ENCODE measurements at regions not wholly inside any gene's neighbourhood (a gene's known extent, or its start where the extent isn't known, plus 50 kb on each side); places are given as distances from the start of the nearest gene placed in this dataset.

DNA sequence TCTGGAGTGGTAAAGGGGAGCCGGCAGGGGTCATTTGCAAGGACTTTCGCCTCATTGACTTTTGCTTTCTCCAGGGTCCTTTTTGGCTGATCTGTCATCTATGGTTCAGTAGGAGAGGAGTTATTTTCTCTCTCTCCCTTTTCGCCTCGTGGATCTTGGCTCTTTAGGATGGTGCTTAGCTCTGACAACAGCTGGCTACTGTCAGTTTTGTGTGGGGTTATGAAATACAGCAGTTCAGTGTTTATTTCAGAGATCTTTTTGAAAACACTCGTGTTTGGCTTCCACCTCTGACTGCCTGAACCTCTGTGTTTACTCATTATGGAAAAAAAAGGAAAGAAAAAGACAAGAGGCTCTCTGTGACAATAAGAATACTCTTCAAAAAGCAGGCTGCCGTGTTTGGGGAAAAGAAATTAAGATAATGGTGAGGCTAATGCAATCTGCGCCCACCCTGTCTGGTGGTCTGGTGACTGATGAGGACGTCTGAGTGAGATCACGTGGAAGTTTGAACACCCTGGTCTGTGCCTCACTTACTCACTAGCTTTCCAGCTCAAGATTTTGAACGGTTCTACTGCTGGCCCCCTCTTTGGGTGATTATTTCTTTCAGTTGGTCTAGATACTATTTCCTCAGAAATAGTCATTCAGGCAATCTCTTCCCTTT, 567.7 kb downstream of the CAAP1 start:
- Histone ChIP-seq H3K36me3 (ENCODE audit: insufficient read depth, low read length) (no peaks in the 10 kb centered on the region), H2AFZ (ENCODE audit: low read length) (no peak overlapping the region; the same call in 1 of the 2 replicates), H4K20me1 (ENCODE audit: insufficient read depth, low read length, poor library complexity, severe bottlenecking) (no peaks in the 10 kb centered on the region), H3K4me3 (ENCODE audit: low read length, poor library complexity, severe bottlenecking) (no peak overlapping the region), H3K9me3 (ENCODE audit: insufficient read depth, low read depth, low read length) (no peaks in the 10 kb centered on the region), H3K4me2 (ENCODE audit: low read depth, low read length, poor library complexity, severe bottlenecking) (no peak overlapping the region), H3K9me2 (replicated peaks; ENCODE audit: low read depth, low read length) (no peaks in the 10 kb centered on the region), H3K4me1 (ENCODE audit: insufficient read depth, low read length, poor library complexity, severe bottlenecking) (no peaks in the 10 kb centered on the region), H3F3A (ENCODE audit: low read depth) (no peaks in the 10 kb centered on the region), H3K79me2 (ENCODE audit: insufficient read depth, low read length) (no peaks in the 10 kb centered on the region), H3K27me3 (ENCODE audit: insufficient read depth, low read length, poor library complexity, severe bottlenecking) (no peaks in the 10 kb centered on the region), H3K9ac (ENCODE audit: low read depth, low read length, poor library complexity, severe bottlenecking) (no peak overlapping the region)
- no peak for TF ChIP-seq EZH2phosphoT487 (IDR thresholded peaks at IDR 0.05; ENCODE audit: borderline replicate concordance)
- TF ChIP-seq, protein P1, sequence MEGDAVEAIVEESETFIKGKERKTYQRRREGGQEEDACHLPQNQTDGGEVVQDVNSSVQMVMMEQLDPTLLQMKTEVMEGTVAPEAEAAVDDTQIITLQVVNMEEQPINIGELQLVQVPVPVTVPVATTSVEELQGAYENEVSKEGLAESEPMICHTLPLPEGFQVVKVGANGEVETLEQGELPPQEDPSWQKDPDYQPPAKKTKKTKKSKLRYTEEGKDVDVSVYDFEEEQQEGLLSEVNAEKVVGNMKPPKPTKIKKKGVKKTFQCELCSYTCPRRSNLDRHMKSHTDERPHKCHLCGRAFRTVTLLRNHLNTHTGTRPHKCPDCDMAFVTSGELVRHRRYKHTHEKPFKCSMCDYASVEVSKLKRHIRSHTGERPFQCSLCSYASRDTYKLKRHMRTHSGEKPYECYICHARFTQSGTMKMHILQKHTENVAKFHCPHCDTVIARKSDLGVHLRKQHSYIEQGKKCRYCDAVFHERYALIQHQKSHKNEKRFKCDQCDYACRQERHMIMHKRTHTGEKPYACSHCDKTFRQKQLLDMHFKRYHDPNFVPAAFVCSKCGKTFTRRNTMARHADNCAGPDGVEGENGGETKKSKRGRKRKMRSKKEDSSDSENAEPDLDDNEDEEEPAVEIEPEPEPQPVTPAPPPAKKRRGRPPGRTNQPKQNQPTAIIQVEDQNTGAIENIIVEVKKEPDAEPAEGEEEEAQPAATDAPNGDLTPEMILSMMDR (conservative IDR thresholded peaks at IDR 0.05; ENCODE audit: low read length): no peak

DNA sequence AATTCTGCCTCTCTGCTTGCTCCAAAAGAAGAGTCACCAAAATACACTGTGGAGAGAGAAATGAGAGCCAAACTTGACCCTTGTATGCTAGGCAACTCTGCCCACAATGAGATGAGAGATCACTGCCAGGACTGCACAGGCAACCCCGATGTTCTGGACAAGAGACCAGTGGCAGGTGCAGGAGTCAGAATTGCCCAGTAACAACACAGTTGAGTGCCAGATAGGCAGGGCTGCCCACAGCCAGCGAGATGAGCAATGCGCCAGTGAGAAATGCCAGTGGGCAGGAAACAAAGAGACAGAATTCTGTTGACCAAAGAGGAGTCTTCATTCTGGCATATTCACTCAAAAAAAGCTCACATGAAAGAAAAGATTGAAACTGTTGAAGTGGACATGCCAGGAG, 570.7 kb downstream of the CAAP1 start:
- Histone ChIP-seq H3K4me1 (ENCODE audit: insufficient read depth, low read length, poor library complexity, severe bottlenecking) (no peaks in the 10 kb centered on the region), H3K4me2 (ENCODE audit: low read depth, low read length, poor library complexity, severe bottlenecking) (no peak overlapping the region), H3K27me3 (ENCODE audit: insufficient read depth, low read length, poor library complexity, severe bottlenecking) (no peaks in the 10 kb centered on the region), H2AFZ (ENCODE audit: low read length) (no peak overlapping the region), H3K79me2 (ENCODE audit: insufficient read depth, low read length) (no peaks in the 10 kb centered on the region), H3K9me2 (replicated peaks; ENCODE audit: low read depth, low read length) (no peaks in the 10 kb centered on the region), H3F3A (ENCODE audit: low read depth) (no peaks in the 10 kb centered on the region), H3K9me3 (ENCODE audit: insufficient read depth, low read depth, low read length) (no peaks in the 10 kb centered on the region), H3K9ac (ENCODE audit: low read depth, low read length, poor library complexity, severe bottlenecking) (no peak overlapping the region), H3K36me3 (ENCODE audit: insufficient read depth, low read length) (no peaks in the 10 kb centered on the region), H4K20me1 (ENCODE audit: insufficient read depth, low read length, poor library complexity, severe bottlenecking) (no peaks in the 10 kb centered on the region), H3K4me3 (ENCODE audit: low read length, poor library complexity, severe bottlenecking) (no peak overlapping the region)
- TF ChIP-seq EZH2phosphoT487 (IDR thresholded peaks at IDR 0.05; ENCODE audit: borderline replicate concordance): no peak
- TF ChIP-seq, protein P1 (conservative IDR thresholded peaks at IDR 0.05; ENCODE audit: low read length): no peak

DNA sequence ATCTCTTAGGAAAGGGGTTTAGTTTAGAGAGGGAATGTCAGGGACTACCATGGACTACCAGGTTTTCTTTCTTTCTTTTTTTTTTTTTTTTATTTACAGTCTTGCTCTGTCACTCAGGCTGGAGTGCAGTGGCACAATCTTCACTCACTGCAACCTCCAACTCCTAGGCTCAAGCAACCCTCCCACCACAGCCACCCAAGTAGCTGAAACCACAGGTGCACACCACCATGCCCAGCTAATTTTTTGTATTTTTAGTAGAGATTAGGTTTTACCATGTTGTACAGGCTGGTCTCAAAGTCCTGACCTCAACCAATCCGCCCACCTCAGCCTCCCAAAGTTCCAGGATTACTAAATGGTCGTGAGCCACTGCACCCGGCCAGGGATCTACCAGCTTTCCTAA, 572.7 kb downstream of the CAAP1 start:
- H3K9me2 ChIP-seq (replicated peaks; ENCODE audit: low read depth, low read length): no peaks in the 10 kb centered on the region
- H3K79me2 ChIP-seq (ENCODE audit: insufficient read depth, low read length): no peaks in the 10 kb centered on the region
- H3K4me1 ChIP-seq (ENCODE audit: insufficient read depth, low read length, poor library complexity, severe bottlenecking): no peaks in the 10 kb centered on the region
- no peaks in the 10 kb centered on the region for H3K27me3 ChIP-seq (ENCODE audit: insufficient read depth, low read length, poor library complexity, severe bottlenecking)
- no peak overlapping the region for H3K4me3 ChIP-seq (ENCODE audit: low read length, poor library complexity, severe bottlenecking)
- no peak overlapping the region for H3K4me2 ChIP-seq (ENCODE audit: low read depth, low read length, poor library complexity, severe bottlenecking)
- H3K36me3 ChIP-seq (ENCODE audit: insufficient read depth, low read length): no peaks in the 10 kb centered on the region
- H4K20me1 ChIP-seq (ENCODE audit: insufficient read depth, low read length, poor library complexity, severe bottlenecking): no peaks in the 10 kb centered on the region
- no peak for TF ChIP-seq EZH2phosphoT487 (IDR thresholded peaks at IDR 0.05; ENCODE audit: borderline replicate concordance)
- TF ChIP-seq, protein P1 (conservative IDR thresholded peaks at IDR 0.05; ENCODE audit: low read length): no peak
- no peak overlapping the region for H3K9ac ChIP-seq (ENCODE audit: low read depth, low read length, poor library complexity, severe bottlenecking)
- H2AFZ ChIP-seq (ENCODE audit: low read length): no peak overlapping the region
- H3K9me3 ChIP-seq (ENCODE audit: insufficient read depth, low read depth, low read length): no peaks in the 10 kb centered on the region
- H3F3A ChIP-seq (ENCODE audit: low read depth): no peaks in the 10 kb centered on the region
